SK-N-SH (cell line): ENCODE measurements at regions not wholly inside any gene's neighbourhood (a gene's known extent, or its start where the extent isn't known, plus 50 kb on each side); places are given as distances from the start of the nearest gene placed in this dataset.

Source experiments
- CTCF ChIA-PET: fragments of 300-600, 350-600 bp; formaldehyde crosslinking; extraction: SDS; loops from one replicate; lab custom pipeline; 2021; lab: Yijun Ruan, JAX
- POLR2A ChIA-PET: fragments of 350-600 bp; sonication (Branson Sonifier 250); formaldehyde crosslinking; extraction: SDS; loops from one replicate; lab custom pipeline; 2020; ENCODE audit warnings: antibody characterized with exemption, inconsistent platforms; lab: Yijun Ruan, JAX
- DNase-seq: peaks from one replicate; pipeline ENCODE4 v3.0.0; 2012
- H2AFZ ChIP-seq: fragments of 200-600 bp; sonication (generic); 2 replicates; pipeline ENCODE4 v1.8.1; 2016; ENCODE audit warnings: antibody characterized with exemption, mild to moderate bottlenecking, low read depth
- H3F3A ChIP-seq: fragments of 200-600 bp; sonication (generic); replicated peaks from 2 replicates; pipeline ENCODE3; 2016; ENCODE audit warnings: antibody characterized with exemption, mild to moderate bottlenecking; ENCODE audit not compliant: insufficient read depth
- H3K27ac ChIP-seq, 2 experiments: fragments of 200-500 bp in 1 of 2; fragments of 200-600 bp in 1 of 2; sonication (Bioruptor generic) in 1 of 2; sonication (generic), shearing (Covaris generic) in 1 of 2; 2 replicates each; pipeline versions ENCODE4 v1.5.1 to v1.6.1; 2014 to 2016; ENCODE audit warnings: low read depth in 2 of 2, inconsistent platforms in 1 of 2, low read length in 1 of 2, mild to moderate bottlenecking in 1 of 2, mixed read lengths in 1 of 2
- H3K27me3 ChIP-seq: fragments of 200-600 bp; sonication (generic), shearing (Covaris generic); 2 replicates; pipeline ENCODE4 v1.6.1; 2016; ENCODE audit warnings: mixed run types; ENCODE audit not compliant: insufficient read depth
- H3K36me3 ChIP-seq, 2 experiments: fragments of 200-500 bp in 1 of 2; fragments of 200-600 bp in 1 of 2; sonication (Bioruptor generic) in 1 of 2; sonication (generic) in 1 of 2; replicated peaks in 1 of 2; 2 replicates each; pipeline versions ENCODE3 to v1.5.1; 2014 to 2016; ENCODE audit warnings: low read length in 1 of 2, mild to moderate bottlenecking in 1 of 2; ENCODE audit not compliant: insufficient read depth in 2 of 2, control insufficient read depth in 1 of 2
- H3K4me1 ChIP-seq, 2 experiments: fragments of 200-500 bp in 1 of 2; fragments of 200-600 bp in 1 of 2; sonication (Bioruptor generic) in 1 of 2; sonication (generic), shearing (Covaris generic) in 1 of 2; 2 replicates each; pipeline versions ENCODE4 v1.5.1 to v1.6.1; 2014 to 2016; ENCODE audit warnings: low read depth in 1 of 2, low read length in 1 of 2, mixed run types in 1 of 2; ENCODE audit not compliant: insufficient read depth in 2 of 2, control insufficient read depth in 1 of 2
- H3K4me2 ChIP-seq: fragments of 200-600 bp; sonication (generic), shearing (Covaris generic); 2 replicates; pipeline ENCODE4 v1.6.1; 2017; ENCODE audit warnings: mixed run types
- H3K4me3 ChIP-seq, 2 experiments: fragments of 200-500 bp in 1 of 2; fragments of 200-600 bp in 1 of 2; sonication (Bioruptor generic) in 1 of 2; sonication (generic), shearing (Covaris generic) in 1 of 2; 2 replicates each; pipeline versions ENCODE4 v1.5.1 to v1.8.1; 2014 to 2016; ENCODE audit warnings: low read depth in 2 of 2, inconsistent platforms in 1 of 2, low read length in 1 of 2, mild to moderate bottlenecking in 1 of 2, mixed read lengths in 1 of 2, moderate library complexity in 1 of 2
- H3K79me2 ChIP-seq: fragments of 200-600 bp; sonication (generic); 2 replicates; pipeline ENCODE4 v1.8.1; 2017; ENCODE audit warnings: mild to moderate bottlenecking; ENCODE audit not compliant: insufficient read depth
- H3K9ac ChIP-seq: fragments of 200-600 bp; sonication (generic); 2 replicates; pipeline ENCODE4 v1.6.1; 2017; ENCODE audit warnings: mixed run types
- H3K9me2 ChIP-seq: fragments of 200-600 bp; sonication (generic); 2 replicates; pipeline ENCODE4 v1.6.1; 2017; ENCODE audit warnings: mixed run types
- H3K9me3 ChIP-seq: fragments of 200-600 bp; sonication (generic); 2 replicates; pipeline ENCODE4 v1.6.1; 2017; ENCODE audit warnings: mixed run types, mild to moderate bottlenecking, moderate library complexity
- H4K20me1 ChIP-seq: fragments of 200-600 bp; sonication (generic); 2 replicates; pipeline ENCODE4 v1.6.1; 2017; ENCODE audit warnings: mild to moderate bottlenecking, mixed run types; ENCODE audit not compliant: insufficient read depth
- FOXJ3 ChIP-seq: sonication (generic); formaldehyde crosslinking; IDR thresholded peaks from 2 replicates; pipeline ENCODE4 v1.5.1; 2020; ENCODE audit warnings: mild to moderate bottlenecking, missing genetic modification reagents
- FOXM1 ChIP-seq: IDR thresholded peaks from 2 replicates; pipeline ENCODE4 v1.4.0; 2012; ENCODE audit warnings: low read depth, mild to moderate bottlenecking
- MXI1 ChIP-seq: IDR thresholded peaks from 2 replicates; pipeline ENCODE4 v1.6.1; 2012; ENCODE audit warnings: mild to moderate bottlenecking, low read depth, low read length, improper control_type of control experiment
- NFIC ChIP-seq: IDR thresholded peaks from 2 replicates; pipeline ENCODE4 v1.4.0; 2012; ENCODE audit warnings: borderline replicate concordance
- POLR2AphosphoS5 ChIP-seq: IDR thresholded peaks from 2 replicates; pipeline ENCODE4 v1.6.1; 2012; ENCODE audit warnings: low read depth, low read length
- SMC3 ChIP-seq: IDR thresholded peaks from 2 replicates; pipeline ENCODE4 v1.6.1; 2012; ENCODE audit warnings: low read depth, low read length, improper control_type of control experiment
- TEAD4 ChIP-seq: IDR thresholded peaks from 2 replicates; pipeline ENCODE4 v1.4.0; 2012; ENCODE audit warnings: mild to moderate bottlenecking, borderline replicate concordance; ENCODE audit not compliant: insufficient read depth
- TF ChIP-seq, protein P1 (sequence below): IDR thresholded peaks from 2 replicates; pipeline ENCODE4 v1.6.1; 2012; ENCODE audit warnings: mild to moderate bottlenecking, low read depth, low read length, moderate library complexity
- TF ChIP-seq, protein P2 (sequence below): IDR thresholded peaks from 2 replicates; pipeline ENCODE4 v1.4.0; 2012; ENCODE audit warnings: low read depth
- TF ChIP-seq, protein P3 (sequence below): fragments of 200-600 bp; sonication (generic); IDR thresholded peaks from 2 replicates; pipeline ENCODE4 v1.6.1; 2017; ENCODE audit warnings: antibody characterized with exemption, mild to moderate bottlenecking, moderate library complexity
- TF ChIP-seq, protein P4 (sequence below): fragments of 150-350 bp; IDR thresholded peaks from 2 replicates; pipeline ENCODE4 v1.6.1; 2016; ENCODE audit warnings: mild to moderate bottlenecking, low read depth, low read length
- TF ChIP-seq, protein P5 (sequence below): IDR thresholded peaks from 2 replicates; pipeline ENCODE4; 2012

DNA sequence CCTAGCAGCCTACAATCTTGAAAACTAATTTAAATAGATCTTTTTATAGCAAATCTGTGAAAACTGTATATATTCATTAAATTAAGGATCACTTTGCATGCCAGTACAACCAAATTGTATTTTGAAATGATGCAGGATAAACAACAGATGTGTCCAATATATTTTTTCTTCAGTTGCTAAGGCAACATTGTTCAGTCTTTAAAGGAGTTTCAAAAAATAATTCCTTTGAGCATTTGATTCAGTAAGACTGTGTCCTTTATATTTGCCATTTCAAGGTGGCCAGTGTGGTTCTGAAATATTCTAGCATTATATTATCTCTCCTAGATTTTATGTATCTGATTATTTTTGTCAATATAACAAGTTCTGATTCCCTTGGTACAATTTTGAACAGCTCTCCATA is 254.7 kb downstream of the PLOD2 start:
- Histone ChIP-seq H3K4me1 (no peaks in the 10 kb centered on the region), H3K9me2 (no peaks in the 10 kb centered on the region), H3K79me2 (no peaks in the 10 kb centered on the region), H3K9ac (no peak overlapping the region), H3K27me3 (no peaks in the 10 kb centered on the region), H3K4me2 (no peak overlapping the region), H3K4me3 (no peak overlapping the region), H3K27ac (no peak overlapping the region), H3K9me3 (no peaks in the 10 kb centered on the region), H3F3A (no peaks in the 10 kb centered on the region), H2AFZ (no peak overlapping the region), H3K36me3 (no peaks in the 10 kb centered on the region), H4K20me1 (no peaks in the 10 kb centered on the region)
- POLR2A ChIA-PET = no interaction called here
- CTCF ChIA-PET = no interaction called here
- TF ChIP-seq FOXJ3 (CRISPR knock-in tag) = no peak
- TF ChIP-seq SMC3 = no peak
- TF ChIP-seq FOXM1 = no peak
- TF ChIP-seq, protein P1, sequence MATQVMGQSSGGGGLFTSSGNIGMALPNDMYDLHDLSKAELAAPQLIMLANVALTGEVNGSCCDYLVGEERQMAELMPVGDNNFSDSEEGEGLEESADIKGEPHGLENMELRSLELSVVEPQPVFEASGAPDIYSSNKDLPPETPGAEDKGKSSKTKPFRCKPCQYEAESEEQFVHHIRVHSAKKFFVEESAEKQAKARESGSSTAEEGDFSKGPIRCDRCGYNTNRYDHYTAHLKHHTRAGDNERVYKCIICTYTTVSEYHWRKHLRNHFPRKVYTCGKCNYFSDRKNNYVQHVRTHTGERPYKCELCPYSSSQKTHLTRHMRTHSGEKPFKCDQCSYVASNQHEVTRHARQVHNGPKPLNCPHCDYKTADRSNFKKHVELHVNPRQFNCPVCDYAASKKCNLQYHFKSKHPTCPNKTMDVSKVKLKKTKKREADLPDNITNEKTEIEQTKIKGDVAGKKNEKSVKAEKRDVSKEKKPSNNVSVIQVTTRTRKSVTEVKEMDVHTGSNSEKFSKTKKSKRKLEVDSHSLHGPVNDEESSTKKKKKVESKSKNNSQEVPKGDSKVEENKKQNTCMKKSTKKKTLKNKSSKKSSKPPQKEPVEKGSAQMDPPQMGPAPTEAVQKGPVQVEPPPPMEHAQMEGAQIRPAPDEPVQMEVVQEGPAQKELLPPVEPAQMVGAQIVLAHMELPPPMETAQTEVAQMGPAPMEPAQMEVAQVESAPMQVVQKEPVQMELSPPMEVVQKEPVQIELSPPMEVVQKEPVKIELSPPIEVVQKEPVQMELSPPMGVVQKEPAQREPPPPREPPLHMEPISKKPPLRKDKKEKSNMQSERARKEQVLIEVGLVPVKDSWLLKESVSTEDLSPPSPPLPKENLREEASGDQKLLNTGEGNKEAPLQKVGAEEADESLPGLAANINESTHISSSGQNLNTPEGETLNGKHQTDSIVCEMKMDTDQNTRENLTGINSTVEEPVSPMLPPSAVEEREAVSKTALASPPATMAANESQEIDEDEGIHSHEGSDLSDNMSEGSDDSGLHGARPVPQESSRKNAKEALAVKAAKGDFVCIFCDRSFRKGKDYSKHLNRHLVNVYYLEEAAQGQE = no peak
- TF ChIP-seq, protein P2, sequence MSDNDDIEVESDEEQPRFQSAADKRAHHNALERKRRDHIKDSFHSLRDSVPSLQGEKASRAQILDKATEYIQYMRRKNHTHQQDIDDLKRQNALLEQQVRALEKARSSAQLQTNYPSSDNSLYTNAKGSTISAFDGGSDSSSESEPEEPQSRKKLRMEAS = no peak
- TF ChIP-seq, protein P3, sequence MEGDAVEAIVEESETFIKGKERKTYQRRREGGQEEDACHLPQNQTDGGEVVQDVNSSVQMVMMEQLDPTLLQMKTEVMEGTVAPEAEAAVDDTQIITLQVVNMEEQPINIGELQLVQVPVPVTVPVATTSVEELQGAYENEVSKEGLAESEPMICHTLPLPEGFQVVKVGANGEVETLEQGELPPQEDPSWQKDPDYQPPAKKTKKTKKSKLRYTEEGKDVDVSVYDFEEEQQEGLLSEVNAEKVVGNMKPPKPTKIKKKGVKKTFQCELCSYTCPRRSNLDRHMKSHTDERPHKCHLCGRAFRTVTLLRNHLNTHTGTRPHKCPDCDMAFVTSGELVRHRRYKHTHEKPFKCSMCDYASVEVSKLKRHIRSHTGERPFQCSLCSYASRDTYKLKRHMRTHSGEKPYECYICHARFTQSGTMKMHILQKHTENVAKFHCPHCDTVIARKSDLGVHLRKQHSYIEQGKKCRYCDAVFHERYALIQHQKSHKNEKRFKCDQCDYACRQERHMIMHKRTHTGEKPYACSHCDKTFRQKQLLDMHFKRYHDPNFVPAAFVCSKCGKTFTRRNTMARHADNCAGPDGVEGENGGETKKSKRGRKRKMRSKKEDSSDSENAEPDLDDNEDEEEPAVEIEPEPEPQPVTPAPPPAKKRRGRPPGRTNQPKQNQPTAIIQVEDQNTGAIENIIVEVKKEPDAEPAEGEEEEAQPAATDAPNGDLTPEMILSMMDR = no peak
- TF ChIP-seq NFIC = no peak
- TF ChIP-seq MXI1 = no peak
- TF ChIP-seq, protein P4, sequence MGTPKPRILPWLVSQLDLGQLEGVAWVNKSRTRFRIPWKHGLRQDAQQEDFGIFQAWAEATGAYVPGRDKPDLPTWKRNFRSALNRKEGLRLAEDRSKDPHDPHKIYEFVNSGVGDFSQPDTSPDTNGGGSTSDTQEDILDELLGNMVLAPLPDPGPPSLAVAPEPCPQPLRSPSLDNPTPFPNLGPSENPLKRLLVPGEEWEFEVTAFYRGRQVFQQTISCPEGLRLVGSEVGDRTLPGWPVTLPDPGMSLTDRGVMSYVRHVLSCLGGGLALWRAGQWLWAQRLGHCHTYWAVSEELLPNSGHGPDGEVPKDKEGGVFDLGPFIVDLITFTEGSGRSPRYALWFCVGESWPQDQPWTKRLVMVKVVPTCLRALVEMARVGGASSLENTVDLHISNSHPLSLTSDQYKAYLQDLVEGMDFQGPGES = no peak
- TF ChIP-seq, protein P5, sequence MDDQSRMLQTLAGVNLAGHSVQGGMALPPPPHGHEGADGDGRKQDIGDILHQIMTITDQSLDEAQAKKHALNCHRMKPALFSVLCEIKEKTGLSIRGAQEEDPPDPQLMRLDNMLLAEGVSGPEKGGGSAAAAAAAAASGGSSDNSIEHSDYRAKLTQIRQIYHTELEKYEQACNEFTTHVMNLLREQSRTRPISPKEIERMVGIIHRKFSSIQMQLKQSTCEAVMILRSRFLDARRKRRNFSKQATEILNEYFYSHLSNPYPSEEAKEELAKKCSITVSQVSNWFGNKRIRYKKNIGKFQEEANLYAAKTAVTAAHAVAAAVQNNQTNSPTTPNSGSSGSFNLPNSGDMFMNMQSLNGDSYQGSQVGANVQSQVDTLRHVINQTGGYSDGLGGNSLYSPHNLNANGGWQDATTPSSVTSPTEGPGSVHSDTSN = no peak
- no peak for TF ChIP-seq TEAD4
- no peak for TF ChIP-seq POLR2AphosphoS5
- no peak for DNase-seq
